Esophagus muscularis mucosa (tissue), 4 donors: ENCODE measurements at regions not wholly inside any gene's neighbourhood (a gene's known extent, or its start where the extent isn't known, plus 50 kb on each side); places are given as distances from the start of the nearest gene placed in this dataset.

Experiments used
- DNase-seq: peaks from one replicate; pipeline ENCODE4 v3.0.0-alpha.2; 2017; ENCODE audit errors: extremely low spot score
- H3K27ac ChIP-seq, 4 donors: fragments of 200-600 bp; sonication (generic); replicated peaks in 1 of 4; 1 replicate in 3 of 4; 2 replicates in 1 of 4; pipeline ENCODE4 v1.5.1; 2016 to 2019; ENCODE audit warnings: mild to moderate bottlenecking in 1 of 4
- H3K27me3 ChIP-seq, 4 donors: fragments of 200-600 bp; sonication (generic); one replicate each; pipeline versions ENCODE4 v1.5.1 to v1.6.0; 2016 to 2019
- H3K36me3 ChIP-seq, 4 donors: fragments of 200-600 bp; sonication (generic); one replicate each; pipeline ENCODE4 v1.5.1; 2016 to 2019
- H3K4me1 ChIP-seq, 4 donors: fragments of 200-600 bp; sonication (generic); one replicate each; pipeline ENCODE4 v1.5.1; 2016 to 2019
- H3K4me3 ChIP-seq, 4 donors: fragments of 200-600 bp; sonication (generic); 1 replicate in 2 of 4; 2 replicates in 2 of 4; pipeline ENCODE4 v1.5.1; 2016 to 2019; ENCODE audit warnings: mild to moderate bottlenecking in 4 of 4, moderate library complexity in 1 of 4
- H3K9me3 ChIP-seq, 4 donors: fragments of 200-600 bp; sonication (generic); 1 replicate in 3 of 4; 2 replicates in 1 of 4; pipeline ENCODE4 v1.5.1; 2016 to 2019
- EP300 ChIP-seq: sonication (generic); formaldehyde crosslinking; IDR thresholded peaks from one replicate; pipeline ENCODE4 v1.6.1; 2017; ENCODE audit warnings: antibody characterized with exemption
- POLR2A ChIP-seq: fragments of 450-650 bp; IDR thresholded peaks from one replicate; pipeline ENCODE4 v1.6.1; 2017; ENCODE audit warnings: antibody characterized with exemption, moderate library complexity, mild to moderate bottlenecking, low read depth
- POLR2AphosphoS5 ChIP-seq, 2 donors: sonication (generic); formaldehyde crosslinking; IDR thresholded peaks; one replicate each; pipeline ENCODE4 v1.6.1; 2017; ENCODE audit warnings: antibody characterized with exemption in 2 of 2
- WGBS: methylation state at CpG from one replicate; pipeline ENCODE4 v1.1.5; 2018; 5-methylcytosine and 5-hydroxymethylcytosine counted together
- intact Hi-C: fragments of 100-400 bp; cut with DNase I; formaldehyde crosslinking; loops from one replicate; pipeline ENCODE4 v1.15.1; 2023
- TF ChIP-seq, protein P1 (sequence below), 3 experiments: fragments of 200-600 bp in 2 of 3; fragments of 450-650 bp in 1 of 3; sonication (generic) in 2 of 3; IDR thresholded peaks; one replicate each; pipeline ENCODE4 v1.5.1; 2017 to 2019; ENCODE audit warnings: antibody characterized with exemption in 3 of 3, mild to moderate bottlenecking in 2 of 3, moderate library complexity in 1 of 3

DNA sequence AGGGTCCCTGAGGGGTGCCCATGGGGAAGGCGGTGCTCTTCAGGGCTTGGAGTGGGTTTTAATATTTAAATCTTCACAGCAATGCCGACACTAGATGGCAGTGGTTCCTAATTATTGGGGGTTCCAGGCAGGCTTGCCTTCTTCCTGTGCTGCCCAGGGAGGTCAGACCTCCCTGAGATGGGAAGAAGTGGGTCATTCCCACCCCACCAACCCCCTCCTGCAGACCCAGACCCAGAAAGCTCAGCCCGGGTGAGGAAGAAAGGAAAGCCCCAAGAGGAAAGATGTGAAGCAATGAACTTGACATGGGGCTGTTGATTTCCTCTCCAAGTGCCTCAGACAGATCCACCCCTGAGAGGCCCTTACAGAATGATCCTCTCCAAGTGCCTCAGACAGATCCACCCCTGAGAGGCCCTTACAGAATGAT lies 85.1 kb upstream of the LANCL2 start:
- H3K4me3 ChIP-seq = no peak overlapping the region
- no peak overlapping the region for H3K27ac ChIP-seq
- no peaks in the 10 kb centered on the region for H3K9me3 ChIP-seq
- no peaks in the 10 kb centered on the region for H3K36me3 ChIP-seq
- peak; percentile 78 for DNase-seq
- TF ChIP-seq, protein P1, sequence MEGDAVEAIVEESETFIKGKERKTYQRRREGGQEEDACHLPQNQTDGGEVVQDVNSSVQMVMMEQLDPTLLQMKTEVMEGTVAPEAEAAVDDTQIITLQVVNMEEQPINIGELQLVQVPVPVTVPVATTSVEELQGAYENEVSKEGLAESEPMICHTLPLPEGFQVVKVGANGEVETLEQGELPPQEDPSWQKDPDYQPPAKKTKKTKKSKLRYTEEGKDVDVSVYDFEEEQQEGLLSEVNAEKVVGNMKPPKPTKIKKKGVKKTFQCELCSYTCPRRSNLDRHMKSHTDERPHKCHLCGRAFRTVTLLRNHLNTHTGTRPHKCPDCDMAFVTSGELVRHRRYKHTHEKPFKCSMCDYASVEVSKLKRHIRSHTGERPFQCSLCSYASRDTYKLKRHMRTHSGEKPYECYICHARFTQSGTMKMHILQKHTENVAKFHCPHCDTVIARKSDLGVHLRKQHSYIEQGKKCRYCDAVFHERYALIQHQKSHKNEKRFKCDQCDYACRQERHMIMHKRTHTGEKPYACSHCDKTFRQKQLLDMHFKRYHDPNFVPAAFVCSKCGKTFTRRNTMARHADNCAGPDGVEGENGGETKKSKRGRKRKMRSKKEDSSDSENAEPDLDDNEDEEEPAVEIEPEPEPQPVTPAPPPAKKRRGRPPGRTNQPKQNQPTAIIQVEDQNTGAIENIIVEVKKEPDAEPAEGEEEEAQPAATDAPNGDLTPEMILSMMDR (IDR thresholded peaks at IDR 0.05) = peak; percentile 57 to 68 (median 64)
- TF ChIP-seq POLR2A = no peak
- intact Hi-C loops = loop anchor here (1.0 kb wide), 1 partner anchor 135 kb away; no protein-coding TSS in a partner anchor
- 6% methylated on average over 3 of the region's 3 CpGs for WGBS
- no peaks in the 10 kb centered on the region for H3K4me1 ChIP-seq
- no peaks in the 10 kb centered on the region for H3K27me3 ChIP-seq

- Histone ChIP-seq H3K36me3 (no peaks in the 10 kb centered on the region), H3K4me3 (no peak overlapping the region), H3K4me1 (no peaks in the 10 kb centered on the region), H3K27ac (no peak overlapping the region), H3K9me3 (no peaks in the 10 kb centered on the region), H3K27me3 (peaks cover 0 to 2% (median 0%) of the 10 kb centered on the region in 4 donors)
- TF ChIP-seq POLR2A = no peak
- TF ChIP-seq EP300 = no peak
- TF ChIP-seq, protein P1 (IDR thresholded peaks at IDR 0.05) = no peak
- TF ChIP-seq POLR2AphosphoS5 (IDR thresholded peaks at IDR 0.05) = no peak
- WGBS = 92% methylated on average over 2 of the region's 2 CpGs
- DNase-seq = no peak
- intact Hi-C loops = no loop called here
These were observed 79.5 kb upstream of the LANCL2 start for GRCh38 chr7:55285665-55286064.

DNA sequence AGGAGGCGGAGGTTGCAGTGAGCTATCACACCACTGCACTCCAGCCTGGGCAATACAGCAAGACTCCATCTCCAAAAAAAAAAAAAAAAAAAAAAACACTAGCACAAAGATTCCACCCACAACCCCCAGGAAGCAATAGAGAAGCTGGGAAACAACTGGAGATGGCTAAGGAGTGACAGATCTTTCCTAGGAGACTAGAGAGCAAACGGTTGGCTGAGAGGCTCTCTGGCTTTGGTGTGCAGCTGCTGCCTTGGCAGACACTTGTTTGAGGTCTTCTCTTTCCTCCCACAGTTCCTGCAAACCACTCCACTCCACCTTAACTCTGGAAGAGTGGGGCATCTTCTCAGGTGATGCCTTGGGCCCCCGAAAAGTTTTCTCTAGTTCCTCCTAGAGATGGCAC lies 78.5 kb upstream of the LANCL2 start:
- H3K9me3 ChIP-seq = no peaks in the 10 kb centered on the region
- intact Hi-C loops = no loop called here
- TF ChIP-seq, protein P1 (IDR thresholded peaks at IDR 0.05) = no peak
- TF ChIP-seq POLR2A (no peak), EP300 (no peak), POLR2AphosphoS5 (IDR thresholded peaks at IDR 0.05) (no peak)
- WGBS = 69% methylated on average over 3 of the region's 3 CpGs
- H3K4me3 ChIP-seq = no peak overlapping the region
- no peak for DNase-seq
- no peaks in the 10 kb centered on the region for H3K36me3 ChIP-seq
- H3K27me3 ChIP-seq = peaks cover 0 to 3% (median 0%) of the 10 kb centered on the region in 4 donors
- no peaks in the 10 kb centered on the region for H3K4me1 ChIP-seq
- H3K27ac ChIP-seq = no peak overlapping the region

GRCh38 chr7:55288070-55288824 lies 76.9 kb upstream of the LANCL2 start:
- no peak for DNase-seq
- Histone ChIP-seq H3K27ac (no peak overlapping the region), H3K4me1 (no peaks in the 10 kb centered on the region), H3K27me3 (peaks cover 0 to 12% (median 0%) of the 10 kb centered on the region in 4 donors), H3K9me3 (no peaks in the 10 kb centered on the region), H3K36me3 (no peaks in the 10 kb centered on the region), H3K4me3 (no peak overlapping the region)
- intact Hi-C loops = no loop called here
- WGBS = 73% methylated on average over 5 of the region's 5 CpGs
- TF ChIP-seq POLR2A = no peak
- TF ChIP-seq, protein P1 (IDR thresholded peaks at IDR 0.05) = no peak
- TF ChIP-seq POLR2AphosphoS5 (IDR thresholded peaks at IDR 0.05) = no peak
- TF ChIP-seq EP300 = no peak
